H1 (cell line): ENCODE measurements at regions not wholly inside any gene's neighbourhood (a gene's known extent, or its start where the extent isn't known, plus 50 kb on each side); places are given as distances from the start of the nearest gene placed in this dataset.
A peak's percentile ranks its signal among the peaks of the same experiment; 100 is the strongest.

Experiments used
- CTCF ChIA-PET: fragments of 300-600 bp; sonication (Branson Sonifier 250); formaldehyde crosslinking; loops from one replicate; lab custom pipeline; 2021; ENCODE audit not compliant: partially characterized antibody; lab: Charles Lee
- POLR2A ChIA-PET: fragments of 300-600 bp; sonication (Branson Sonifier 250); formaldehyde crosslinking; loops from one replicate; lab custom pipeline; 2021; ENCODE audit warnings: inconsistent platforms; ENCODE audit not compliant: partially characterized antibody; lab: Charles Lee
- DNase-seq, 2 experiments: peaks; one replicate each; pipeline versions ENCODE4 v3.0.0 to v3.0.0-alpha.2; 2010 to 2022; ENCODE audit warnings: low spot score in 2 of 2, low read depth in 1 of 2, mixed read lengths in 1 of 2
- FAIRE-seq: peaks from 2 replicates; lab custom pipeline; 2011; peaks lifted over from hg19 to GRCh38; lab: Jason Lieb, UNC
- H2AFZ ChIP-seq: 2 replicates; pipeline ENCODE4 v1.8.1; 2012; ENCODE audit warnings: low read length, inconsistent platforms
- H2AK5ac ChIP-seq: 2 replicates; pipeline ENCODE4 v1.6.1; 2013; ENCODE audit warnings: low read depth, low read length
- H2BK120ac ChIP-seq: replicated peaks from 2 replicates; pipeline ENCODE3; 2013; ENCODE audit warnings: low read depth, low read length, inconsistent platforms
- H2BK12ac ChIP-seq: 2 replicates; pipeline ENCODE4 v1.6.1; 2013; ENCODE audit warnings: low read depth, low read length
- H2BK15ac ChIP-seq: 2 replicates; pipeline ENCODE4 v1.6.1; 2013; ENCODE audit warnings: low read length
- H2BK20ac ChIP-seq: 2 replicates; pipeline ENCODE4 v1.6.1; 2013; ENCODE audit warnings: low read length
- H2BK5ac ChIP-seq: 2 replicates; pipeline ENCODE4 v1.6.1; 2013; ENCODE audit warnings: low read depth, low read length
- H3K14ac ChIP-seq: 2 replicates; pipeline ENCODE4 v1.6.1; 2013; ENCODE audit warnings: inconsistent platforms; ENCODE audit not compliant: insufficient read length
- H3K18ac ChIP-seq: 2 replicates; pipeline ENCODE4 v1.6.1; 2013; ENCODE audit warnings: low read length; ENCODE audit errors: extremely low read depth
- H3K23ac ChIP-seq: 2 replicates; pipeline ENCODE4 v1.6.1; 2013; ENCODE audit warnings: inconsistent platforms; ENCODE audit not compliant: insufficient read length
- H3K23me2 ChIP-seq: 2 replicates; pipeline ENCODE4 v1.6.1; 2013; ENCODE audit warnings: low read depth, low read length
- H3K27ac ChIP-seq: 2 replicates; pipeline ENCODE4 v1.6.1; 2011; ENCODE audit warnings: low read depth, low read length, inconsistent platforms
- H3K27me3 ChIP-seq, 4 experiments: replicated peaks in 1 of 4; 1 replicate in 1 of 4; 2 replicates in 3 of 4; pipeline versions ENCODE4 v1.6.1 to v1.8.1; 2011 to 2013; ENCODE audit warnings: low read length in 3 of 4, mild to moderate bottlenecking in 3 of 4, inconsistent platforms in 2 of 4, mixed read lengths in 2 of 4, moderate library complexity in 1 of 4; ENCODE audit not compliant: control insufficient read depth in 3 of 4, insufficient read depth in 3 of 4; ENCODE audit errors: extremely low read depth in 1 of 4
- H3K36me3 ChIP-seq, 4 experiments: 2 replicates each; pipeline versions ENCODE4 v1.6.1 to v1.8.1; 2011 to 2013; ENCODE audit warnings: mild to moderate bottlenecking in 4 of 4, low read length in 3 of 4, moderate library complexity in 2 of 4, control low read depth in 1 of 4, inconsistent platforms in 1 of 4; ENCODE audit not compliant: insufficient read depth in 4 of 4, control insufficient read depth in 2 of 4
- H3K4ac ChIP-seq: replicated peaks from 2 replicates; pipeline ENCODE3; 2013; ENCODE audit warnings: low read length, low read depth, mixed read lengths, inconsistent platforms; ENCODE audit not compliant: insufficient read length
- H3K4me1 ChIP-seq, 4 experiments: replicated peaks in 1 of 4; 1 replicate in 1 of 4; 2 replicates in 3 of 4; pipeline versions ENCODE4 v1.6.1 to v1.8.1; 2011 to 2013; ENCODE audit warnings: low read length in 3 of 4, inconsistent platforms in 2 of 4, mixed read lengths in 1 of 4; ENCODE audit not compliant: insufficient read depth in 4 of 4, control insufficient read depth in 3 of 4
- H3K4me2 ChIP-seq, 2 experiments: 2 replicates each; pipeline versions ENCODE4 v1.6.1 to v1.8.1; 2011 to 2013; ENCODE audit warnings: low read depth in 2 of 2, low read length in 2 of 2, control low read depth in 1 of 2, inconsistent platforms in 1 of 2, mild to moderate bottlenecking in 1 of 2; ENCODE audit not compliant: insufficient read depth in 1 of 2
- H3K4me3 ChIP-seq, 4 experiments: fragments of 200-600, 300-600 bp in 1 of 4; sonication (generic), shearing (Covaris generic), sonication (Bioruptor Twin) in 1 of 4; 2 replicates each; pipeline versions ENCODE4 v1.5.1 to v1.8.1; 2011 to 2016; ENCODE audit warnings: low read length in 4 of 4, low read depth in 3 of 4, control low read depth in 2 of 4, inconsistent platforms in 2 of 4, mild to moderate bottlenecking in 2 of 4, mixed read lengths in 1 of 4, moderate library complexity in 1 of 4; ENCODE audit not compliant: insufficient read depth in 2 of 4; ENCODE audit errors: extremely low read depth in 1 of 4
- H3K56ac ChIP-seq: replicated peaks from 2 replicates; pipeline ENCODE3; 2013; ENCODE audit warnings: low read depth, mild to moderate bottlenecking, mixed read lengths, low read length, inconsistent platforms; ENCODE audit not compliant: insufficient read length
- H3K79me1 ChIP-seq: 2 replicates; pipeline ENCODE4 v1.6.1; 2013; ENCODE audit warnings: low read depth, low read length, control low read depth
- H3K79me2 ChIP-seq, 2 experiments: 2 replicates each; pipeline versions ENCODE4 v1.6.1 to v1.8.1; 2012 to 2013; ENCODE audit warnings: low read length in 2 of 2, mild to moderate bottlenecking in 2 of 2, inconsistent platforms in 1 of 2; ENCODE audit not compliant: insufficient read depth in 2 of 2, control insufficient read depth in 1 of 2
- H3K9ac ChIP-seq, 4 experiments: replicated peaks in 1 of 4; 1 replicate in 1 of 4; 2 replicates in 3 of 4; pipeline versions ENCODE4 v1.6.1 to v1.8.1; 2011 to 2013; ENCODE audit warnings: low read depth in 3 of 4, low read length in 3 of 4, control low read depth in 2 of 4, mild to moderate bottlenecking in 2 of 4, moderate library complexity in 2 of 4, inconsistent platforms in 1 of 4; ENCODE audit errors: extremely low read depth in 1 of 4
- H3K9me3 ChIP-seq, 2 experiments: 2 replicates each; pipeline versions ENCODE4 v1.6.1 to v1.8.1; 2012 to 2013; ENCODE audit warnings: mild to moderate bottlenecking in 2 of 2, moderate library complexity in 2 of 2, control low read depth in 1 of 2, inconsistent platforms in 1 of 2, low read depth in 1 of 2, low read length in 1 of 2, mixed read lengths in 1 of 2; ENCODE audit not compliant: insufficient read depth in 2 of 2
- H4K20me1 ChIP-seq, 2 experiments: replicated peaks in 1 of 2; 2 replicates each; pipeline versions ENCODE3 to v1.8.1; 2011 to 2013; ENCODE audit warnings: inconsistent platforms in 2 of 2, low read length in 2 of 2, mild to moderate bottlenecking in 1 of 2; ENCODE audit not compliant: insufficient read depth in 2 of 2, control insufficient read depth in 1 of 2
- H4K5ac ChIP-seq: 2 replicates; pipeline ENCODE4 v1.6.1; 2013; ENCODE audit warnings: low read length, low read depth, mixed read lengths, inconsistent platforms; ENCODE audit not compliant: insufficient read length
- H4K8ac ChIP-seq: 2 replicates; pipeline ENCODE4 v1.8.0; 2013; ENCODE audit warnings: mild to moderate bottlenecking, moderate library complexity, low read length, inconsistent platforms; ENCODE audit not compliant: insufficient read depth; ENCODE audit errors: extremely low read depth
- H4K91ac ChIP-seq: replicated peaks from 2 replicates; pipeline ENCODE3; 2013; ENCODE audit warnings: low read length, mixed read lengths, inconsistent platforms; ENCODE audit not compliant: insufficient read length
- CBX5 ChIP-seq: fragments of 300-800, 300-1000 bp; sonication (generic); IDR thresholded peaks from 2 replicates; pipeline ENCODE4 v1.7.1; 2016; ENCODE audit warnings: antibody characterized with exemption, low read length, low read depth
- GABPA ChIP-seq: IDR thresholded peaks from 2 replicates; pipeline ENCODE4 v1.6.1; 2011; ENCODE audit warnings: mild to moderate bottlenecking, low read length, moderate library complexity, borderline replicate concordance; ENCODE audit not compliant: insufficient read depth
- RAD21 ChIP-seq, 2 experiments: IDR thresholded peaks in 1 of 2; conservative IDR thresholded peaks in 1 of 2; 2 replicates each; pipeline ENCODE4 v1.6.1; 2011; ENCODE audit warnings: low read depth in 2 of 2, low read length in 2 of 2, improper control_type of control experiment in 1 of 2, inconsistent platforms in 1 of 2, mild to moderate bottlenecking in 1 of 2, moderate library complexity in 1 of 2
- RFX5 ChIP-seq: IDR thresholded peaks from 2 replicates; pipeline ENCODE4 v1.6.1; 2011; ENCODE audit warnings: low read depth, low read length, improper control_type of control experiment, borderline replicate concordance
- SIN3A ChIP-seq, 2 experiments: IDR thresholded peaks in 1 of 2; conservative IDR thresholded peaks in 1 of 2; 2 replicates each; pipeline ENCODE4 v1.6.1; 2011 to 2012; ENCODE audit warnings: low read length in 2 of 2, improper control_type of control experiment in 1 of 2, low read depth in 1 of 2, mild to moderate bottlenecking in 1 of 2
- SIX5 ChIP-seq: IDR thresholded peaks from 2 replicates; pipeline ENCODE4 v1.6.1; 2011; ENCODE audit warnings: mild to moderate bottlenecking, low read depth, low read length
- TEAD4 ChIP-seq: IDR thresholded peaks from 2 replicates; pipeline ENCODE4 v1.6.1; 2012; ENCODE audit warnings: low read depth, low read length, inconsistent platforms, mixed read lengths
- WGBS, 2 experiments: shearing (Covaris generic) in 1 of 2; methylation state at CpG; one replicate each; pipeline versions ENCODE4 v1.1.6 to v1.1.7; 2013 to 2015; ENCODE audit warnings: low lambda C conversion rate in 2 of 2, mixed read lengths in 2 of 2, inconsistent platforms in 1 of 2, low coverage in 1 of 2, missing lambda C conversion rate in 1 of 2; ENCODE audit not compliant: insufficient replicate concordance in 2 of 2, insufficient coverage in 1 of 2, insufficient read length in 1 of 2; ENCODE audit errors: extremely low coverage in 1 of 2, missing lambda C conversion rate in 1 of 2; 5-methylcytosine and 5-hydroxymethylcytosine counted together
- TF ChIP-seq, protein P1 (sequence below): IDR thresholded peaks from 2 replicates; pipeline ENCODE4 v1.6.1; 2011; ENCODE audit warnings: low read depth, mild to moderate bottlenecking, low read length; ENCODE audit not compliant: insufficient read depth
- TF ChIP-seq, protein P2 (sequence below), 3 experiments: IDR thresholded peaks; 1 replicate in 2 of 3; 2 replicates in 1 of 3; pipeline versions ENCODE4 v1.5.1 to v1.6.1; 2011; ENCODE audit warnings: low read length in 3 of 3, mild to moderate bottlenecking in 3 of 3, inconsistent platforms in 2 of 3, low read depth in 1 of 3, moderate library complexity in 1 of 3; ENCODE audit not compliant: insufficient read depth in 1 of 3; ENCODE audit errors: control extremely low read depth in 1 of 3

DNA sequence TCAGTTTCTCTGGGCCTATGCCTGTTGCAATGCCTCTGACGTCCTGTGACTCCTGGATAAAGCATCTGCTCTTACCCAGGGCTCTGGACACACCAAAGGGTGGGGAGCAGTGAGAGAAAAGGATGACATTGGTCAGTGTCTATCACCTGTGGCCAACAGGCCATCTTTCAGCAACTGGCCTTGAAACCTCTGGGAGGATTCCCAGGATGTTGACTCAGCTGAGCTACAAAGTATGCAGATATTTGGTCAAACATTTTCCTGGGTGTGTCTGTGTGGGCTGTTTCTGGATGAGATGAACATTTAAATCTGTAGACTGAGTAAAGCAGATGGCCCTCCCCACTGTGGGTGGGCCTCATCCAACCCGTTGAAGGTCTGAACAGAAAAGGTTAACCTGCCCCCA, 149.9 kb downstream of the SPATA19 start:
- H3K56ac ChIP-seq, result no peak overlapping the region
- no peaks in the 10 kb centered on the region for H3K79me2 ChIP-seq
- no peak overlapping the region for H4K8ac ChIP-seq
- H3K23me2 ChIP-seq, result no peaks in the 10 kb centered on the region
- H3K9ac ChIP-seq, result no peak overlapping the region
- H3K4ac ChIP-seq, result no peak overlapping the region
- no peak overlapping the region for H4K5ac ChIP-seq
- CTCF ChIA-PET, result interaction anchor here (0.6 to 1.7 kb wide), 5 partner anchors 10 to 117 kb away, joined by 3 to 5 read pairs (median 3); no protein-coding TSS in a partner anchor
- H2BK5ac ChIP-seq, result no peak overlapping the region
- H4K91ac ChIP-seq, result no peak overlapping the region
- 97% methylated on average over 2 of the region's 2 CpGs; no CpG with 5 or more reads in 1 of the 2 experiments for WGBS, 2 experiments
- H3K4me2 ChIP-seq, result no peak overlapping the region
- H2BK12ac ChIP-seq, result no peak overlapping the region
- H3K9me3 ChIP-seq, result 0 out of 4 replicates have a peak, but pooled peaks cover 0 to 2% of the 10 kb centered on the region in 2 experiments
- no peak overlapping the region for H3K27ac ChIP-seq
- no peak overlapping the region for H2BK120ac ChIP-seq
- no peaks in the 10 kb centered on the region for H4K20me1 ChIP-seq
- POLR2A ChIA-PET, result no interaction called here
- H3K4me1 ChIP-seq, result no peaks in the 10 kb centered on the region
- H2AFZ ChIP-seq, result no peak overlapping the region
- DNase-seq (no peak), FAIRE-seq (no peak)
- H3K14ac ChIP-seq, result no peak overlapping the region
- H2AK5ac ChIP-seq, result no peak overlapping the region
- no peak overlapping the region for H2BK20ac ChIP-seq
- H3K23ac ChIP-seq, result no peak overlapping the region
- H3K36me3 ChIP-seq, result no peaks in the 10 kb centered on the region
- H2BK15ac ChIP-seq, result 0 out of 2 replicates have a peak overlapping the region, but pooled peaks have one; percentile 12
- H3K27me3 ChIP-seq, result no peaks in the 10 kb centered on the region
- no peak overlapping the region for H3K4me3 ChIP-seq
- H3K79me1 ChIP-seq, result no peaks in the 10 kb centered on the region
- H3K18ac ChIP-seq, result no peak overlapping the region
- TF ChIP-seq, protein P1, sequence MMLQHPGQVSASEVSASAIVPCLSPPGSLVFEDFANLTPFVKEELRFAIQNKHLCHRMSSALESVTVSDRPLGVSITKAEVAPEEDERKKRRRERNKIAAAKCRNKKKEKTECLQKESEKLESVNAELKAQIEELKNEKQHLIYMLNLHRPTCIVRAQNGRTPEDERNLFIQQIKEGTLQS, result no peak
- no peak for TF ChIP-seq SIN3A (conservative IDR thresholded peaks at IDR 0.05 in 1 of 2, IDR thresholded peaks at IDR 0.05 in 1 of 2; ENCODE audit: low read depth in 1 of 2, low read length in 2 of 2)
- TF ChIP-seq, protein P2, sequence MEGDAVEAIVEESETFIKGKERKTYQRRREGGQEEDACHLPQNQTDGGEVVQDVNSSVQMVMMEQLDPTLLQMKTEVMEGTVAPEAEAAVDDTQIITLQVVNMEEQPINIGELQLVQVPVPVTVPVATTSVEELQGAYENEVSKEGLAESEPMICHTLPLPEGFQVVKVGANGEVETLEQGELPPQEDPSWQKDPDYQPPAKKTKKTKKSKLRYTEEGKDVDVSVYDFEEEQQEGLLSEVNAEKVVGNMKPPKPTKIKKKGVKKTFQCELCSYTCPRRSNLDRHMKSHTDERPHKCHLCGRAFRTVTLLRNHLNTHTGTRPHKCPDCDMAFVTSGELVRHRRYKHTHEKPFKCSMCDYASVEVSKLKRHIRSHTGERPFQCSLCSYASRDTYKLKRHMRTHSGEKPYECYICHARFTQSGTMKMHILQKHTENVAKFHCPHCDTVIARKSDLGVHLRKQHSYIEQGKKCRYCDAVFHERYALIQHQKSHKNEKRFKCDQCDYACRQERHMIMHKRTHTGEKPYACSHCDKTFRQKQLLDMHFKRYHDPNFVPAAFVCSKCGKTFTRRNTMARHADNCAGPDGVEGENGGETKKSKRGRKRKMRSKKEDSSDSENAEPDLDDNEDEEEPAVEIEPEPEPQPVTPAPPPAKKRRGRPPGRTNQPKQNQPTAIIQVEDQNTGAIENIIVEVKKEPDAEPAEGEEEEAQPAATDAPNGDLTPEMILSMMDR (IDR thresholded peaks at IDR 0.05; ENCODE audit: control extremely low read depth in 1 of 3, insufficient read depth in 1 of 3, low read depth in 1 of 3, low read length in 3 of 3), result no peak
- no peak for TF ChIP-seq SIX5
- no peak for TF ChIP-seq GABPA
- no peak for TF ChIP-seq TEAD4
- TF ChIP-seq CBX5, result no peak
- no peak for TF ChIP-seq RAD21 (IDR thresholded peaks at IDR 0.05 in 1 of 2, conservative IDR thresholded peaks at IDR 0.05 in 1 of 2; ENCODE audit: low read depth in 2 of 2, low read length in 2 of 2)
- TF ChIP-seq RFX5, result no peak
